Epidermal melanocyte (primary cell): ENCODE measurements at regions not wholly inside any gene's neighbourhood (a gene's known extent, or its start where the extent isn't known, plus 50 kb on each side); places are given as distances from the start of the nearest gene placed in this dataset.

Experiments used
- DNase-seq: peaks from one replicate; pipeline ENCODE4 v3.0.0; 2011; ENCODE audit warnings: low spot score; ENCODE audit not compliant: insufficient read length

DNA sequence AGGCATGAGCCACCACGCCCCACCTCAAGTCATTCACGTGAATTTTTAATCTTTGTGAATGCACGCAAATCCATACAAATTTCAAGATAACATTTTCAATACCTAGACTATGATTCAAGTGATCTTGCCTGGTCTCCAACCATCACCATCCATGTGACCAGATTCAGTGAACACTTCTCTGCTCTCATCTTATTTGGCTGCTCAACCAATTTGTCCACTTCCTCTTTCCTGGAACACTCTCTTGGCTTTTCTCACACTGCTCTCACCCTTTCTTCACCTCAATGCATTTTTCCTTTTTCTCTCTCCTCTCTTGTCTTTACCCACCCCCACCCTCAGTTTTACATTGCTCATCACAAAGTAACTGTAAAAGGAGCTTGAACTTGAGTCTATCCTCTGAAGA lies 354.7 kb upstream of the KIF2A start:
- DNase-seq: no peak

DNA sequence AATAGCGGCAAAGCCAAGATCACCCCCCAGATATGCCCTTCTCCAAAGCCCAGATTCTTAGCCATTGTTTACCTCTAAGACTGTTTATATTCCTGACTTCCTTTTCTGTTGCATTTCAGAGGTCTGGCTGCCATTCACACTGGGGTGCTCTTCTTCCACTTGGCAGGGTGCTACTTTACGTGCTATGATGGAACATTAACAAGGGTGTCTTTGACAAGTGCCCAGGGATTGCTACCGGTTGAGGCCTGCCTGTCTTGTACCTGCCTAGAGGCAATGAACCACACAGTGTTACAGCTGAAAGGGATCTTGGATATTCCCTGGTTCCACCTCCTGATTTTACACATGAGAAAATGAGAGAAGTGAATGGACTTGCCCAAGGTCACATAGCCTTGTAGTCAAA lies 352.1 kb upstream of the KIF2A start:
- no peak for DNase-seq

- no peak for DNase-seq
Observed at GRCh38 chr5:61964201-61964600, 341.8 kb upstream of the KIF2A start.

DNA sequence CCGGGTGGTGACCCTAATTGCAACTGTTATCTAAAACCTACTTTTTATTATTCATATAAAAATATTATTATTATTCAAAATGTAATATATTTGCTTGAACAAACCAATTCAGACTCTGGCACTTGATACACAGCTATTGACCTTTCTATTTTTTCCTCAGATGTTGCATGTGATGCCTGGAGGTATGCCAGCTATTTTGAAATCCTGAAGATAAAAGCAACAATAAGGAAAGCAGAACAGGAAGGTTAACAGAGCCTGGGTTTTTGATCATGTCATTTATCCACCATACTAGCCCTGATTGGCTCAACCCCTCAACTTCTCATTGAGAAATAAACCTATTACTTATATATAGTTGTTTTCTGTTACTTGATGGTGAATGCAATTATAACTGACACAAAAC lies 340.9 kb upstream of the KIF2A start:
- no peak for DNase-seq

- no peak for DNase-seq
Observed at GRCh38 chr5:61965490-61965889, 340.5 kb upstream of the KIF2A start.

GRCh38 chr5:61966296-61966955 lies 339.6 kb upstream of the KIF2A start:
- DNase-seq: no peak

DNA sequence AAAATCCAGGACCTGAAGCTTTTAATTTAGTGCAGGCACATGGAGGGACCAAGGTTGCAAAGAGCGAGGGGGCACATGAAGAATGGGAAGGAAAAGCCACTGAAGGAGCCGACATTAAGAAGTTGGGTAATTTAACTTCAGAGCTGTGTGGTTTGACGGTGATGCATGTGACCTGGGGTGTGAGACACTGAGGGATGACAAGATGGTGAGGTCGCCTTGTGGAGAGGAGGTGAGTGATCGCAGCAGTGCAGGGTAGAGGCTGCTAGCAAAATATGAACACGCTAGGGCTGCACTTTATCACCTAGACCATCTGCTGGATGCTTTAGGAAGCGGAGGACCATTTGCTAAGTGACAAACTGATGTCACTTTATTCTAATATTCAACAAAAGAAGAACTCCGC lies 339.0 kb upstream of the KIF2A start:
- DNase-seq: no peak

DNA sequence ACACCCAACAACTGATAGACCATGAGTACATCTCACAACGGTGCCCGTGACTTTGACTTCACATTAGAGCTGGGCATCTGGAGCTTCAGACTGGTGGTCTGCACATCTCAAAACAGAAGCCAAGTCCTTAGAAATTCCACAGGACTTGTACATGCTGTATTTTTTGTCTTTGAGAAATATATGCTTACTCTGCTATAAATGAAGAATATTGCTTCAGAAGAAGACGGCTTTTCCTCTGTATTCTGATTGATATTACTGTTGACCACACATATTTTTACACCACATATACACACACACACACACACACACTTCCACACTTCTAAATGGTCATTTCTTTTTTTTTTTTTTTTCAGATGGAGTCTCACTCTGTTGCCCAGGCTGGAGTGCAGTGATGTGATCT lies 338.3 kb upstream of the KIF2A start:
- no peak for DNase-seq

DNA sequence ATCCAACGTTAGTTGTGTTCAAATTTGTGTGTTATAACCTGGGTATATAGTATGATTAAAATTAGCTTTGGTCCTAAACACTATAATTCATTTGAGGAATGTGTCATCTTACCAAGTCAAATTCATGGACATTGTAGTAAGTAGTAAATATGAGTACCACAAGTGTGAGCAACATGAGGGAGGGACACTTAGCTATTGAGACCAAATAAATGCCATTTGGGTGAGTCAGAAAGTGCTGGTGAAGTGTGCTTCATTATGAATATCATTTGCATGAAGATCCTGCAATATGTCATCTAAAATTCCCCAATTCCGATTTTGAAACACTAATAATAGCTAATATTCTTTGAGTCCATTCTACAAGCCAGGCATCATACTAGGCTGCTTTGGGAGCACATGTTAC lies 336.7 kb upstream of the KIF2A start:
- DNase-seq: no peak

DNA sequence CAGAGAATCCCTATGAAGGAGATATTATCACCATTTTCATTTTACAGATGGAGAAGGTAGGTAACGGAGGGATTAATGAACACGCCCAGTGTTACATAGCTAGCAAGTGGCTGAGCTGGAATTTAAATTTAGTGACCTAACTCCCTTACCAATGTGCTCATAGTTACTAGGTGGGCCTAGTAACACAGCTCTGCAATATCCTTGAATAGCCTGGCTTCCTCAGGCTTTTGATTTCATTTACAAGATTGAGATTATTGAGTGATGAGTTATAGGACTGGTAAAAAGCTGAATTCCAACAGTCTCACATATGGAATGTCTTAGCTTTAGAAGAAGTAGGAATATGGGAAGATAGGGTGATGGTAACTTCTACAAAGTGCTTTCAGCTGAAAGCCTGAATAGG lies 336.3 kb upstream of the KIF2A start:
- DNase-seq: no peak

- DNase-seq: no peak
Observed at GRCh38 chr5:61970218-61970617, 335.8 kb upstream of the KIF2A start.

- no peak for DNase-seq
Observed at GRCh38 chr5:61974680-61975079, 331.3 kb upstream of the KIF2A start.

DNA sequence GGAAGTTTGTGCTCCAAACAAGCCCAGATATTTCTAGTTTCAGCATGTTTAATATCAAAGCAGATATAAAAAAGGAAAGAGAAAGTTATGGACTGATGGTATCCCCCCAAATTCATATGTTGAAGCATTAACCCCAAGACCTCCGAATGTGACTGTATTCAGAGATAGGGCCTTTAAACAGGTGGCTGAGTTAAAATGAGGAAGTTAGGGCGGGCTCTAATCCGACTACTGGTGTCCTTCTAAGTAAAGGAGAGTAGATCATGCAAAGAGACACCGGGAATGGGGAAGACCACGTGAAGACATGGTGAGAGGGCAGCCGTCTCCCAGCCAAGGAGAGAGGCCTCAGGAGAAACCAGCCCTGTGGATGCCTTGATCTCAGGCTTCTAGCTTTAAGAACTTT lies 324.1 kb upstream of the KIF2A start:
- DNase-seq: no peak

DNA sequence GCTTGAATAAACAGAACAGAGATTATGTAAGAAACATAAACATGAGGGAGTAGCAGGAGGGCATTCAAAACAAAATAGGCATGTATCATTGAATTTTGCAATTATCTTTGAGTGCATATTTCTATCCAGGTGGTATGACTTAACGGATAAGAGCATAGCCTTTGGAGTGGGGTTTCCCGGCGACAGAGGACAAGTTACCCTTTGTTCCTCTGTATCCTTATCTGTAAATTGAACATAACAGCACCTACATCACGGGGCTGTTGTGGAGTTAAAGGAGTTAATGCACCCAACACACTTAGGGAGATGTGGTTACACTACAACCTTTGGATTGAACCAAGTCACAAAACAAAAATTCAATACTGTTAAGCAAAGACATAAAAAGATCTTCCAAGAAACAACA lies 314.6 kb upstream of the KIF2A start:
- no peak for DNase-seq

DNA sequence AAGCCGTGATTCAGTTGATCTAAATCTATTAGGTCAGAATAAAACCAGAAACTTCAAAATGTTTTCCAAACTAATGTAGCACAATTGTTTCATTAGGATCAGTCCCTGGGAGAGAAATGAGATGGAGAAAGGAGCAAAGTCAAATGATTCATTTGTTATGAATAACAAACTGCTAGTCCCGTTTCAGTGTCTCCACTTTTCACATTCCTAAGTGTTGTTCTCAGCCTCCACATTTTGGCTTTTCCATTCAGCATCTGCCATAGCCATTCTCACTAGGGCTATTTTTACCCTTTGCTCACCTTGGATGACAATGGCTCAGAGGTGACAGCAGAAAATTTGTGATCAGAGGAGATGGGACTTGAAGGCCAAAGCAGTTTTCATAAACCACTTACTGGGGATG lies 314.1 kb upstream of the KIF2A start:
- no peak for DNase-seq

- no peak for DNase-seq
Observed at GRCh38 chr5:61993295-61993927, 312.6 kb upstream of the KIF2A start.

DNA sequence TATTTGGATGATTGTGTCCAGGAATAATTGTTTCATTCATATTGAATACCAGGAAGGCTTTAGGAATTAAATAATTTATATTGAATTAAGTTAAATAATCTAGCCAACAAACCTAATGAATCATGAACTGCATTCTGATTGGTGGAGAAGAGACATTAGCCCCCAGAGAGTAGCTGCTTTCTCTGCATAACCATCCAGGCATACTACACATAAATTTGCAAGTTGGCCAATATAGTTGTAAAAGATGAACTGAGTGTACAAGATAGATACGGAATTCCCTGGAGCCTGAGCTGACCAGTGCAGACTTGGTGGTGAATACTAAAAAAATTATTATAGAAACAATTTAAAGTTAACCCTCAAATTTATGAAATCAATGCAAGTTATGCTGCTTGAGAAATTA lies 311.8 kb upstream of the KIF2A start:
- no peak for DNase-seq

GRCh38 chr5:61995486-61995885 lies 310.5 kb upstream of the KIF2A start:
- DNase-seq: no peak

GRCh38 chr5:61999371-61999770 lies 306.6 kb upstream of the KIF2A start:
- DNase-seq: no peak

DNA sequence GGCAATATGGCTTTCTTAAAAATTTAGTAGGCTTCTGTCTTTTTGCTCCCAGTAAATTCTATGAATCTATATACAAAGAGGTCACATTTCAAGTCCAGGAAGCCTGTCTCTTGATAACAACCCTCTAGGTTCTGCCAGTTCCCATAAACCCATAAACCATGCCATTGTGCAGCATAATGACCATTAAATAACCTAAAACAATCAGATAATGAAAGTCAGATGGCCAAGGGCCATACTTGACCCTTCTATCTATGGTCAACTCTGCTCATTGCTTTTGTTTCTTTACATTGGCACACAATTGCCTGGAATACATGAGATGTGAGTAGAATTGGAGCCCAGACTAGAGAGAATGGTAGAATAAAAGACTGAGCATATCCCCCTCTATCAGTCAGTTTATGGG lies 305.4 kb upstream of the KIF2A start:
- no peak for DNase-seq

GRCh38 chr5:62001640-62002039 lies 304.4 kb upstream of the KIF2A start:
- DNase-seq: no peak

DNA sequence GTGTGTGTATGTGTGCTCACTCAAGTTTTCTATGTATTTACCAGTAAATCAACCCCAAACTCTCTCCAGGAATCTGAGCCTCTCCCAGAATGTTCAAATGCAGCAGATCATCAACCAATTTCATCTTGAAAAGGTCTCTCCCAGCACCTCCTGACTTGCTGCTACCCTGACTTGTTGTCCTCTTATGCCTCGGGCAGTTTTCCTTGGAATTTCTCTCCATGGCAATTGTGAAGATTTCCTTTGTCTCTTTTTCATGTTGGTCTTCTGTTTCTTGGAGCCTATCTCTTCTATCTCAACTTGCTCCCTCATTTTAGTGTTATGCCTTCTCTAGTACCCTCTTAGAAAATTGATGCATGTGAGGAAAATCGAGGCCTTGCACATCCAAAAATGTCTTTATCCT lies 303.6 kb upstream of the KIF2A start:
- no peak for DNase-seq

GRCh38 chr5:62005551-62005950 lies 300.5 kb upstream of the KIF2A start:
- no peak for DNase-seq

DNA sequence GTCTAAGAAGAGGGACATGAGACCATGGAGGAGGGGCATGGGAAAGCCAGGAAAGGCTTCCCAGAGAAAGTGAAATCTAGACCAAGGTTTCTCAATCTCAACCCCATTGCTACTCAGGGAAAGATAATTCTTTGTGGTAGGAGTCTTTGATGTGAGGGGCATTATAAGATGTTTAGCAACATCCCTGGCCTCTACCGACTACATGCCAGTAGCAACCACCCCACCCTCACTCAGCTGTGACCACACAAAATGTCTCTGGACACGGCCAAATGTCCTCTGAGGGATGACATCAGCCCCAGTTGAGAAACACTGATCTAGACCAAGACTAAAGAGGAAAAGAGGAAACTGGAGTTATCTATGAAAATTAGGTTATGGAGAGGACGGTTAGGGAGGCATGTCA lies 298.5 kb upstream of the KIF2A start:
- no peak for DNase-seq
